ENCODE measurements at regions not wholly inside any gene's neighbourhood (a gene's known extent, or its start where the extent isn't known, plus 50 kb on each side); places are given as distances from the start of the nearest gene placed in this dataset.
"Not testable (repeated sequence)": the region's sequence is repeated elsewhere in the genome, so short reads cannot be mapped to it uniquely, and the experiment has no call there.

DNA sequence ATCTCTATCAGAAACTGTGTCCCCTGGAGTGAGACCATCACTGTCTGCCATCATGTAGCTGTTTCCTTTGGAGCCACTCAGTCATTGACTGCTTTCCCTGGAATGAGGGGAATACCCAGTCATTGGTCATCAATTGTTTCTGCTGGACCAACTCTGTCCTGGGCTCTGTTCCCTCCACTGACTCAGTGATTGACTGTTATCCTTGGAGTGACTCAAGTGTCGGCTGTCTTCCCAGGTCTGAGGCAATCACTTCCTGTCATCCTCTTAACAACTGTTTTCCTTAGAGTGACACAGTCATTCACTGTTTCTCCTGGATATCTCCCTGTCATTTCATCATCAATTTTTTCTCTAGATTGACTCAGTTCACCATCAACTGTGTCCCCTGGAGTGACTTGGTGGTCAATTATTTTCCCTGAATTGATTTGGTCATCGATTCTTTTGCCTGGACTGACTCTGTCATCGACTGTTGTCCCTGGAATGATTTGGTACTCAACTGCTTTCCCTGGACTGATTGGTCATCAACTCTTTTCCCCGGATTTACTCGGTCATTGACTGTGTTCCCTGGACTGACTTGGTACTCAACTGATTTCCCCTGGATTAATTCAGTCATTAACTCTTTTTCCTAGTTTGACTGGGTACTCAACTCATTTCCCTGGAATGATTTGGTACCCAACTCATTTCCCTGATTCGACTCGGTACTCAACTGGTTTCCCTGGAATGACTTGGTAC lies 327.9 kb upstream of the VCX start:
- peak; percentile 15 for DNase-seq

DNA sequence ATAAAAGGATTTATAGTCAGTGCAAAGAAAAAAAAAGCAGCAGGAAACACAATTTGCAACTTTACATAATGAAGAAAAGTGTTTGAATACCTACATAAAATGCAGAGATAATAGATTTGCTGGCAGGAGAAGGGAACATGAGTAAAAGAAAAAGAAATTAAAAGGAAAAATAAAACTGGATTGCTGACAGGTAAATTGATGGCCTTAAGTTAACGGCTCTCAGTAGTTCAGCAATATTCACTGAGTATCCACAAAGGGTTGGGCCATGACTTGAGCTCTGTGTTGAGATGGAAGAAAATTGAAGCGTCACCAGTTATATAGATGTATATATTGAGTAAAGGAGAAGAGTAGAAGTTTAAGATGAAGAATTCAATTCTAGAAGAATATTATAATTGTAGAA lies 330.1 kb upstream of the VCX start:
- no peak for DNase-seq

DNA sequence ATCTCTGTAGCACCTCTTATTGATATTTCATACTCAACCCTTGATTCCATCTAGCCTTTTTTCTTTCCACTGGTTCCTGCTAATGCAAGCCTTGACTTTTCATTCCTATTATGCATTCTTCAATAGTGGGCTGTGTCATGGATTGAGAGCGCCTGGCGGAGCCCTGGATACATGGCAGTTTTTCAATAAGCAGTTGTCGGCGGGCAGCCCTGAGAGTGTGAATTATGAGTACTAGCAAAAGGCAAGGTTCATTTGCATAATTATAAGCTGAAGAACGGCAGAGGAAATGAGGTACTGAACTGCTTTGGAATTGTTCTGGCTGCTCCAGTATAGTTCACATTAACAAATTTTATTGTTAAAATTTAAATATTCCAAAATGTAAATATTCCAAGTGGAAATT lies 339.7 kb upstream of the VCX start:
- DNase-seq: no peak

DNA sequence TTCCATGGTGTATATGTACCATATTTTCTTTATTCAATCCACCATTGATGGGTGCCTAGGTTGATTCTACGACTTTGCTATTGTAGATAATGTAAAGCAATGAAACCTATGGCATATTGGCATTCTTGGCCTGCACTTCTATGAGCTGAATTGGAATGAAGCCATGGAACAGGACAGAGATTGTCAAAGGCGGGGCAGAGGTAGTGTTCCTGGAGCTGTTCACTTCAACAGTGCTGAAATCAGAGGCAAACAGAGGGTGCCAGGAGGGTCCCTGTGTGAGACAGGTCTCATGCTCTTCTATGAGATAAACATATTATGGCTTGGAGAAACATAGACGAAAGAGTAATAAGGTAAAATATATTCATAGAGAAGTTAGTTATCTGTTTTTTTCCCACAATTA lies 342.6 kb upstream of the VCX start:
- no peak for DNase-seq

- DNase-seq: no peak
Measured at GRCh38 chrX:7486505-7486904, 338.6 kb upstream of the PUDP start.

DNA sequence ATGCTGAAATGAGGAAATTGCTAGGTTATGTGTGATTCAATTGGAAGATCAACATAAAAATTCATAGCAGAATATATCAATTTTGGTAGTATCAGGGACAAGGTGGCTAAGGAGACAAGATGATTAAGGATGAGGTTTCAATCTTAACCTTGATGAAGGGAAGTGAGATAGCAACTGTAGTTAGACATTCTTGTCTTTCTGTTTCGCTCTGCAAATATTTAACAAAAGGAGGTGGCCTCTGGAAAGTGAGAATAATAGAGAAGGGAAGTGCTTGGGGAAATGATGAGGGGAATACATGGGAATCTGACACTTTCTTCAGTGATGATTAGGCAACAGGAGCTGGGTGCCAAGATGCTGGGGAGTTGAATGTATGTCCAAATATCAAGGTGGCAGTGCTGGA lies 337.1 kb upstream of the PUDP start:
- no peak for DNase-seq

- no peak for DNase-seq
Measured at GRCh38 chrX:7480721-7481120, 332.8 kb upstream of the PUDP start.

- DNase-seq: no peak
Measured at GRCh38 chrX:7462110-7462509, 314.2 kb upstream of the PUDP start.

DNA sequence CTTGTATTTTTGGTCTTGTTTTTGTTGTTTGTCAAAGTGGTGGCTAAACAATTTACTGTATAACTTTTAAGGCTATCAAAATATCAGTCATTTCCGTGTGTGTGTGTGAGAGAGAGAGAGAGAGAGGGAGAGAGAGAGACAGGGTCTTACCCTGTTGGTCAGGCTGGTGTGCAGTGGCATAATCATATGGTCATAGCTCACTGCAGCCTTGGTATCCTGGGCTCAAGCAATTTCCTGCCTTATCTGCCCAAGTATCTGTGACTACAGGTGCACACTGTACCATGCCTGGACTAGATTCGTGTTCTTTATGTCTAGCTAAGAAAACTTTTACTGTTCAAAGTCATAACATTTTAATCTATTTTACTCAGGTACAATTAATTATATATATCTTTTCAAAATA lies 313.1 kb upstream of the PUDP start:
- not testable (repeated sequence) for DNase-seq

DNA sequence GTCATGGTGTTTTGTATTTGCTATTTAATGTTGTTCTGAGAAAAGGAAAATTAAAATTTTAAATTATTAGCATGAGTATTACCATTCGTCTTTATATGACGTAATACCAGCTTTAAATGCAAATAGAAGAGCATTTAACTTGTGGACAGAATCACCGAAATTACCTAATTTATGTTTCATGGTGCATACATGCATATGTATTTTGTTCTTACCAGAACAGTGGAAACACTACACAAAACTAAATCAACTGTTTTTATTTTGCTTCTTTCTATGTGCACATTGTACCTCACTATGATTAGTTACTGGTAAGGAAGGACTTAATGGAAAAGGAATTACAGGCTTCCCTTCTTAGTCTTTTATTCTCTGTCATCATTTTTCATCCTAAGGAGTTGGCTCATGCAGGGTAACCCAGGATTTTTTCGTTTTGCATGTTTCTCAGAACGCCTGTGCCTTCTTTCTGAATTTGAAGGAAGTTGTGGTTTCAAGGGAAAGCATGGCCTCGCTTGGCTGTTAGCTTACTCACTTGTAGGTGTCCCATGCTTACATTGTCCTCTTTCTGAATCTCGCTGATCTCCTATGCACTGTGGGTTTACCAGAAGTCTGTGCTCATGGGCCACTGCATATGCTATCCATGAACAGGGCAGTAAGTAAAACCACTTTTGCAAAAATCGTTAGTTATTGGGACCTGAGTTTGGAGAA lies 300.0 kb upstream of the PUDP start:
- DNase-seq: no peak

GRCh38 chrX:7446815-7447214 lies 298.9 kb upstream of the PUDP start:
- peak; percentile 5 for DNase-seq

- peak; percentile 9 for DNase-seq
Measured at GRCh38 chrX:7444967-7445366, 297.0 kb upstream of the PUDP start.

DNA sequence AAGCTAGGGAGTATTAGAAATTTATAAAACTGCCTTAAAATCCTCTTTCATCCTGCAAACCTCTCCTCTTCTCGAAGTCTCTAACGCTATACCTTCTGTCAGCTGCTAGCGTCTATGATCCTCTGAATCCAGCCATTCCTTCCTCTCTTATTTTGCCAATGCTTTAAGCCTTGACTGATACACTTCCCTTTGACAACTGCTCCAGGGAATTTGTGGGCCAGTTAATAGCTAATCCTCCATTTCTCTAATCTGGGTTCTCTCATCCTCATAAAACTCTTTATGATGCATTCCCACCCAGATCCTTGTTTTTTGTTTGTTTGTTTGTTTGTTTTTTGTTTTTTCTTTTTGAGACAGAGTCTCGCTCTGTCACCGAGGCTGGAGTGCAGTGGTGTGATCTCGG lies 293.6 kb upstream of the PUDP start:
- DNase-seq: no peak

DNA sequence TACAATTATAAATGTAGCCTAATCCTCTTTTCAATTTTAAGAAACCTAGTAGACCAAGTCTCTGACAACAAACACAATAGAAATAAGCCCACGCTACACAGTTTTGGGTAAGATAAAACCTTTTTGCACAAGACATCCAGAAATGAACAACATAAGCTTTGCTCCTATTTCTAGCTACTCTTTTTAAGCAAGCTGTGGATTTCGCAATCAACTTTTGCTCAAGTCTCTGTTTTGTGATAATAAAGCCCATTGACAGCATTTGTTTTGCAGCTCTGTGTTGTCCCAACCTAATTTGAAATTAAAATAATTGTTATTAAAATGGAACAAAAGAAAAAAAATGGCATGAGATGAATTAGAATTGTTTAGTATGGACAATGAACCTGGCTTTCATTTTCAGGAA lies 287.9 kb upstream of the PUDP start:
- peak; percentile 0 for DNase-seq

DNA sequence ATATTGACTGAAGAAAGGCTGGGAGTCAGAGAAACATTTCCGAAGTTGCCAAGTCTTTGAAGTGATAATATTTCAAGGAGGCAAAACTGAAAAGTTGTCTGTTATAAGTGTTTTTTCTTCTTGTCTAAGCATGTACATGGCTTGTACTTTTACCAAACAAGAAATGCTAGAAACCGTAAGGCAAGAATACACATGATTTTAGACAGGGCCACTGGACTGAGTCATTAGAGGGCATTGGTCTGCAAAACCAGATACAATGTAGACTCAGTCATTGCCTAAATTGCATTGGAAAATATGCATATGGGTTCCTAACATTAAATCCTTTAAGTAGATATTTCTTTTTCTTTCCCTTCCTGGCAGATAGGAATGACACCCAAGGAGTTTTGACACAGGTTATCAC lies 284.9 kb upstream of the PUDP start:
- DNase-seq: no peak

DNA sequence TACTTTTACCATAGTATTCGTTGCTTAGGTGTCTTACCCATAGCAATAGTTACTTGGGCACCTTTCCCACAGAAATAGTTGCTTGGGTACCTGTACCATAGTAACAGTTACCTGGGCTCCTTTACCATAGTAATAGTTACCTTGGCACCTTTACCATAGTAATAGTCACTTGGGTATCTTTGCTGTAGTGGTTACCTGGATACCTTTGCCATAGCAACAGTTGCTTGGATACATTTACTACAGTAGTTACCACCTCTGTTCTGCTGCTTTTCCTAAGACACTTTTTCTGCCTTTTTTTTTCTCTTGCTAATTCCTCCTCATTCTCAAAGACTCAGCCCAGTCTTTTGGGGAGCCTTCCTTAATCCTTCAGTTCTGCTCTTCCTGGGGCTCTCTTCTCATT lies 272.8 kb upstream of the PUDP start:
- no peak for DNase-seq

GRCh38 chrX:7414753-7415152 lies 266.8 kb upstream of the PUDP start:
- DNase-seq: no peak

- no peak for DNase-seq
Measured at GRCh38 chrX:7412840-7413239, 264.9 kb upstream of the PUDP start.

DNA sequence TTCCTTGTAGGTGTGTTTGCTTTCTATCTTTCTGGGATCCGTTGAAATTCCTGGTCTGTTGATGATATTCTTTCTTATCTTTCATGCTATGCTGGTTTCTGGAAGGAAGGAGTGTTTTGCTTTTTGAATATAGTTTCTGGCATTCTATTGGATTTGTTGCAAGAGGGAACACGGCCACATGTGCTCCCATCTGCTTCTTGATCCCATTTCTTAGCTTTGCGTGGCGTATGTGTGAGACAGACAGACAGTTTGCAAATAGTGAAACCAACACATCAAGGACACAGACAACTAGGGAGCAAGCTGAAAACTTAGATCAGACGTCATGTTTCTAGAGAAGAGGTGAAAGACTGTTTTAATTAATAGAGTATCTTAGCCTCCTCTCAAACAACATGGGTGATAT lies 261.9 kb upstream of the PUDP start:
- no peak for DNase-seq

GRCh38 chrX:7399373-7399772 lies 251.4 kb upstream of the PUDP start:
- no peak for DNase-seq

DNA sequence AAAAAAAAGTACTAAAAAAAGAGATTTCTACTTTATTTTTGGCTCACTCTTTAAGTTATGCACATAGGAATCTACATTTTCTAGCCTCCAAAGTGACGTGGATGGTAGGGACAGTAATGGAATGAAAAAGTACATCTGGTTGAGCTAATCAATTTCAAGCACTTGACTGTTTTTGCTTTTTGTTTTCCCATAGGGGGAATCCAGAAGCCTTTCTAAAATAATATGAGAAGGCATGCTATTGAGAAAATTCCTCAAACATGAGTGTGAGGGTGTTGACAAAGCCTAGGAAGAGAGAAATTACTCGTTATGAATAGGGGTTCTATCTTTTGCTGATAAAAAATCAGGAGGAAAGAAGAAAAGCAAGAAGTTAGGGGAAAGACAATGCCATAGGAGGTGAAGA lies 242.5 kb upstream of the PUDP start:
- DNase-seq: peak; percentile 14

DNA sequence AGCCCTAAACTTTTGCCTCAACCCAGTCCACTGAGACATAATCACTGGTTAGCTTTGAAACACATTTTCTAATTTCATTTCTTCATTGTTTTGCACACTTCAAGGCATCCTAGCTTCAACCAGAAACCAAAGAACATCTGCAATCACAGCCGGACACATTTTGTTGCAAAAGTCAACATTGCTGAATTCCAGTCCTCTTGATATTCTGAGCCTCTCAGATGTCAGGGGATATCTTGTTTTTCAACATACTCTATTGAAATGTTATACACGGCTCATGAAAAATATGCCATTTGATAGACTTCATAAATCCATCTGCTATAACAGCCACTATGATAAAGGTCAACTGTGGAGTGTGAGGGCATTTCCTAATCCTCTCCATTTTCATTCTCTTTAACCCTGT lies 241.6 kb upstream of the PUDP start:
- no peak for DNase-seq

- DNase-seq: no peak
Measured at GRCh38 chrX:7385131-7385530, 237.2 kb upstream of the PUDP start.

GRCh38 chrX:7378406-7378805 lies 230.5 kb upstream of the PUDP start:
- DNase-seq: no peak

Measured in fibroblast of skin of right biceps (primary cell).